GM10266 (cell line): ENCODE measurements at regions not wholly inside any gene's neighbourhood (a gene's known extent, or its start where the extent isn't known, plus 50 kb on each side); places are given as distances from the start of the nearest gene placed in this dataset.

ENCODE experiments used
- DNase-seq: peaks from one replicate; pipeline ENCODE4 v3.0.0; 2012; ENCODE audit errors: extremely low spot score
- CTCF ChIP-seq: IDR thresholded peaks from 2 replicates; pipeline ENCODE4 v1.5.1; 2012; ENCODE audit warnings: mild to moderate bottlenecking, low read depth; ENCODE audit not compliant: control insufficient read depth, insufficient read depth; ENCODE audit errors: missing control alignments

- no peak for DNase-seq
- no peak for TF ChIP-seq CTCF
Observed at GRCh38 chr1:87928623-87929022, 599.9 kb downstream of the LMO4 start.

GRCh38 chr1:87929906-87930305 lies 601.2 kb downstream of the LMO4 start:
- TF ChIP-seq CTCF = no peak
- no peak for DNase-seq

- DNase-seq = no peak
- TF ChIP-seq CTCF = no peak
Observed at GRCh38 chr1:87930796-87931195, 602.1 kb downstream of the LMO4 start.

- no peak for TF ChIP-seq CTCF
- DNase-seq = no peak
Observed at GRCh38 chr1:87933171-87933570, 604.5 kb downstream of the LMO4 start.

- no peak for TF ChIP-seq CTCF
- DNase-seq = no peak
Observed at GRCh38 chr1:87935130-87935529, 606.5 kb downstream of the LMO4 start.

GRCh38 chr1:87937831-87938395 lies 609.2 kb downstream of the LMO4 start:
- TF ChIP-seq CTCF = no peak
- no peak for DNase-seq

- TF ChIP-seq CTCF = no peak
- no peak for DNase-seq
Observed at GRCh38 chr1:87938631-87939030, 610.0 kb downstream of the LMO4 start.
